ENCODE measurements at regions not wholly inside any gene's neighbourhood (a gene's known extent, or its start where the extent isn't known, plus 50 kb on each side); places are given as distances from the start of the nearest gene placed in this dataset.
"Not testable (repeated sequence)": the region's sequence is repeated elsewhere in the genome, so short reads cannot be mapped to it uniquely, and the experiment has no call there.

GRCh38 chr3:61438253-61439121, 122.9 kb upstream of the PTPRG start:
- DNase-seq (ENCODE audit: low read depth in 4 of 4, low spot score in 3 of 4), result no peak

GRCh38 chr3:61439122-61439458, 122.3 kb upstream of the PTPRG start:
- DNase-seq (ENCODE audit: low read depth in 4 of 4, low spot score in 3 of 4), result no peak

GRCh38 chr3:61442696-61443095, 118.7 kb upstream of the PTPRG start:
- no peak for DNase-seq (ENCODE audit: low read depth in 4 of 4, low spot score in 3 of 4)

- no peak for DNase-seq (ENCODE audit: low read depth in 4 of 4, low spot score in 3 of 4)
Measured at GRCh38 chr3:61443886-61444285, 117.5 kb upstream of the PTPRG start.

- DNase-seq (ENCODE audit: low read depth in 4 of 4, low spot score in 3 of 4), result no peak
Measured at GRCh38 chr3:61444782-61445181, 116.6 kb upstream of the PTPRG start.

- DNase-seq (ENCODE audit: low read depth in 4 of 4, low spot score in 3 of 4), result no peak
Measured at GRCh38 chr3:61445924-61446323, 115.4 kb upstream of the PTPRG start.

GRCh38 chr3:61446341-61446740, 115.0 kb upstream of the PTPRG start:
- DNase-seq (ENCODE audit: low read depth in 4 of 4, low spot score in 3 of 4), result no peak

GRCh38 chr3:61448378-61448777, 113.0 kb upstream of the PTPRG start:
- no peak for DNase-seq (ENCODE audit: low read depth in 4 of 4, low spot score in 3 of 4)

GRCh38 chr3:61449327-61450040, 111.9 kb upstream of the PTPRG start:
- no peak for DNase-seq (ENCODE audit: low read depth in 4 of 4, low spot score in 3 of 4)

GRCh38 chr3:61450866-61451265, 110.5 kb upstream of the PTPRG start:
- DNase-seq (ENCODE audit: low read depth in 4 of 4, low spot score in 3 of 4), result no peak

GRCh38 chr3:61451841-61452240, 109.5 kb upstream of the PTPRG start:
- DNase-seq (ENCODE audit: low read depth in 4 of 4, low spot score in 3 of 4), result no peak

- DNase-seq (ENCODE audit: low read depth in 4 of 4, low spot score in 3 of 4), result no peak
Measured at GRCh38 chr3:61452535-61453090, 108.8 kb upstream of the PTPRG start.

- DNase-seq (ENCODE audit: low read depth in 4 of 4, low spot score in 3 of 4), result no peak
Measured at GRCh38 chr3:61454006-61454585, 107.3 kb upstream of the PTPRG start.

GRCh38 chr3:61454801-61455200, 106.6 kb upstream of the PTPRG start:
- no peak for DNase-seq (ENCODE audit: low read depth in 4 of 4, low spot score in 3 of 4)

GRCh38 chr3:61460636-61461035, 100.7 kb upstream of the PTPRG start:
- no peak for DNase-seq (ENCODE audit: low read depth in 4 of 4, low spot score in 3 of 4)

- no peak for DNase-seq (ENCODE audit: low read depth in 4 of 4, low spot score in 3 of 4)
Measured at GRCh38 chr3:61463191-61463590, 98.2 kb upstream of the PTPRG start.

GRCh38 chr3:61464518-61465140, 96.7 kb upstream of the PTPRG start:
- no peak for DNase-seq (ENCODE audit: low read depth in 4 of 4, low spot score in 3 of 4)

GRCh38 chr3:61466357-61466756, 95.0 kb upstream of the PTPRG start:
- no peak for DNase-seq (ENCODE audit: low read depth in 4 of 4, low spot score in 3 of 4)

- no peak for DNase-seq (ENCODE audit: low read depth in 4 of 4, low spot score in 3 of 4)
Measured at GRCh38 chr3:61483997-61484396, 77.4 kb upstream of the PTPRG start.

GRCh38 chr3:61493339-61493738, 68.0 kb upstream of the PTPRG start:
- no peak for DNase-seq (ENCODE audit: low read depth in 4 of 4, low spot score in 3 of 4)

GRCh38 chr3:61494309-61494708, 67.1 kb upstream of the PTPRG start:
- not testable (repeated sequence) for DNase-seq (ENCODE audit: low read depth in 4 of 4, low spot score in 3 of 4)
